Nephron progenitor cell (in vitro differentiated cells): ENCODE measurements at regions not wholly inside any gene's neighbourhood (a gene's known extent, or its start where the extent isn't known, plus 50 kb on each side); places are given as distances from the start of the nearest gene placed in this dataset.

Source experiments
- DNase-seq: peaks from one replicate; pipeline ENCODE4 v3.0.0; 2021
- H3K27ac Mint-ChIP-seq: 2 replicates; pipeline ENCODE4 v1.8.0; 2021; ENCODE audit warnings: mild to moderate bottlenecking, moderate library complexity, mixed read lengths
- H3K27me3 Mint-ChIP-seq: 2 replicates; pipeline ENCODE4 v1.8.0; 2021; ENCODE audit warnings: mild to moderate bottlenecking, low read depth, mixed read lengths; ENCODE audit not compliant: poor library complexity
- H3K36me3 Mint-ChIP-seq: 2 replicates; pipeline ENCODE4 v1.8.0; 2021; ENCODE audit warnings: low read depth, mixed read lengths
- H3K4me1 Mint-ChIP-seq: 2 replicates; pipeline ENCODE4 v1.8.0; 2021; ENCODE audit warnings: mixed read lengths
- H3K4me3 Mint-ChIP-seq: 2 replicates; pipeline ENCODE4 v1.8.0; 2021; ENCODE audit warnings: mild to moderate bottlenecking, moderate library complexity, mixed read lengths
- H3K9me3 Mint-ChIP-seq: 2 replicates; pipeline ENCODE4 v1.8.0; 2021; ENCODE audit warnings: mild to moderate bottlenecking, moderate library complexity, mixed read lengths
- CTCF ChIP-seq: fragments of 200-600 bp; sonication (generic); IDR thresholded peaks from 2 replicates; pipeline ENCODE4 v1.5.0; 2021; ENCODE audit warnings: antibody characterized with exemption

GRCh38 chr4:8796096-8796495 lies 75.5 kb downstream of the HMX1 start:
- no peak for DNase-seq
- H3K4me3 Mint-ChIP-seq, result no peak overlapping the region
- no peaks in the 10 kb centered on the region for H3K9me3 Mint-ChIP-seq
- no peaks in the 10 kb centered on the region for H3K36me3 Mint-ChIP-seq
- H3K27me3 Mint-ChIP-seq, result peaks cover 3% of the 10 kb centered on the region
- H3K27ac Mint-ChIP-seq, result no peak overlapping the region
- no peak for TF ChIP-seq CTCF
- no peaks in the 10 kb centered on the region for H3K4me1 Mint-ChIP-seq

- Mint-ChIP-seq H3K36me3 (no peaks in the 10 kb centered on the region), H3K27ac (no peak overlapping the region), H3K4me1 (peaks cover 2% of the 10 kb centered on the region), H3K27me3 (peaks cover 6% of the 10 kb centered on the region), H3K9me3 (no peaks in the 10 kb centered on the region), H3K4me3 (no peak overlapping the region)
- no peak for TF ChIP-seq CTCF
- no peak for DNase-seq
Observed at GRCh38 chr4:8795140-8795539, 76.5 kb downstream of the HMX1 start.

- DNase-seq, result no peak
- Mint-ChIP-seq H3K27ac (no peak overlapping the region), H3K4me1 (peaks cover 4% of the 10 kb centered on the region), H3K27me3 (peaks cover 13% of the 10 kb centered on the region), H3K36me3 (no peaks in the 10 kb centered on the region), H3K9me3 (no peaks in the 10 kb centered on the region), H3K4me3 (no peak overlapping the region)
- TF ChIP-seq CTCF, result no peak
Observed at GRCh38 chr4:8794491-8794890, 77.1 kb downstream of the HMX1 start.

GRCh38 chr4:8793571-8794160 lies 78.0 kb downstream of the HMX1 start:
- H3K36me3 Mint-ChIP-seq, result no peaks in the 10 kb centered on the region
- H3K4me1 Mint-ChIP-seq, result peaks cover 4% of the 10 kb centered on the region
- no peaks in the 10 kb centered on the region for H3K9me3 Mint-ChIP-seq
- no peak overlapping the region for H3K27ac Mint-ChIP-seq
- no peak overlapping the region for H3K4me3 Mint-ChIP-seq
- TF ChIP-seq CTCF, result no peak
- peaks cover 14% of the 10 kb centered on the region for H3K27me3 Mint-ChIP-seq
- no peak for DNase-seq

GRCh38 chr4:8792491-8792890 lies 79.1 kb downstream of the HMX1 start:
- H3K4me3 Mint-ChIP-seq, result no peak overlapping the region
- TF ChIP-seq CTCF, result no peak
- no peaks in the 10 kb centered on the region for H3K36me3 Mint-ChIP-seq
- H3K27ac Mint-ChIP-seq, result no peak overlapping the region
- no peaks in the 10 kb centered on the region for H3K9me3 Mint-ChIP-seq
- DNase-seq, result no peak
- peaks cover 4% of the 10 kb centered on the region for H3K4me1 Mint-ChIP-seq
- peaks cover 18% of the 10 kb centered on the region for H3K27me3 Mint-ChIP-seq

GRCh38 chr4:8791609-8792008 lies 80.0 kb downstream of the HMX1 start:
- Mint-ChIP-seq H3K4me1 (peaks cover 9% of the 10 kb centered on the region), H3K27me3 (peaks cover 15% of the 10 kb centered on the region), H3K27ac (no peak overlapping the region), H3K36me3 (no peaks in the 10 kb centered on the region), H3K4me3 (no peak overlapping the region), H3K9me3 (no peaks in the 10 kb centered on the region)
- TF ChIP-seq CTCF, result no peak
- DNase-seq, result no peak
